Stimulated activated CD8-positive, alpha-beta memory T cell treated with anti-CD3 and anti-CD28 coated beads, Interleukin-7, amount 100 ng/mL, for 1 hour (primary cell): ENCODE measurements at regions not wholly inside any gene's neighbourhood (a gene's known extent, or its start where the extent isn't known, plus 50 kb on each side); places are given as distances from the start of the nearest gene placed in this dataset.

Source experiments
- DNase-seq, 2 donors: peaks; one replicate each; pipeline ENCODE4 v3.0.0-alpha.2; 2020; ENCODE audit warnings: low read depth in 2 of 2

- DNase-seq: no peak
These were observed 644.6 kb upstream of the RAB6C start for GRCh38 chr2:129334696-129335410.

- no peak for DNase-seq
These were observed 643.2 kb upstream of the RAB6C start for GRCh38 chr2:129336276-129336675.

- no peak for DNase-seq
These were observed 642.4 kb upstream of the RAB6C start for GRCh38 chr2:129337076-129337475.

GRCh38 chr2:129345540-129345939 is 633.9 kb upstream of the RAB6C start:
- DNase-seq: no peak

- DNase-seq: no peak
These were observed 631.8 kb upstream of the RAB6C start for GRCh38 chr2:129347486-129348217.

GRCh38 chr2:129354631-129355030 is 624.8 kb upstream of the RAB6C start:
- no peak for DNase-seq

GRCh38 chr2:129361688-129362087 is 617.8 kb upstream of the RAB6C start:
- no peak for DNase-seq

- no peak for DNase-seq
These were observed 613.2 kb upstream of the RAB6C start for GRCh38 chr2:129366263-129366662.

GRCh38 chr2:129367107-129367506 is 612.4 kb upstream of the RAB6C start:
- DNase-seq: no peak

GRCh38 chr2:129369437-129369836 is 610.0 kb upstream of the RAB6C start:
- no peak for DNase-seq

- DNase-seq: no peak
These were observed 605.0 kb upstream of the RAB6C start for GRCh38 chr2:129374452-129374851.

- no peak for DNase-seq
These were observed 603.6 kb upstream of the RAB6C start for GRCh38 chr2:129375632-129376425.

- no peak for DNase-seq
These were observed 602.9 kb upstream of the RAB6C start for GRCh38 chr2:129376426-129377077.

GRCh38 chr2:129377078-129377469 is 602.4 kb upstream of the RAB6C start:
- no peak for DNase-seq

- DNase-seq: no peak
These were observed 601.3 kb upstream of the RAB6C start for GRCh38 chr2:129378186-129378585.

- no peak for DNase-seq
These were observed 600.1 kb upstream of the RAB6C start for GRCh38 chr2:129379411-129379810.

GRCh38 chr2:129381789-129382188 is 597.7 kb upstream of the RAB6C start:
- DNase-seq: no peak

- DNase-seq: no peak
These were observed 590.6 kb upstream of the RAB6C start for GRCh38 chr2:129388870-129389269.

- DNase-seq: no peak
These were observed 585.6 kb upstream of the RAB6C start for GRCh38 chr2:129393816-129394215.

- DNase-seq: no peak
These were observed 582.4 kb upstream of the RAB6C start for GRCh38 chr2:129396980-129397599.

- no peak for DNase-seq
These were observed 578.6 kb upstream of the RAB6C start for GRCh38 chr2:129400826-129401225.

- no peak for DNase-seq
These were observed 577.4 kb upstream of the RAB6C start for GRCh38 chr2:129402076-129402475.
